ENCODE measurements at regions not wholly inside any gene's neighbourhood (a gene's known extent, or its start where the extent isn't known, plus 50 kb on each side); places are given as distances from the start of the nearest gene placed in this dataset.

DNA sequence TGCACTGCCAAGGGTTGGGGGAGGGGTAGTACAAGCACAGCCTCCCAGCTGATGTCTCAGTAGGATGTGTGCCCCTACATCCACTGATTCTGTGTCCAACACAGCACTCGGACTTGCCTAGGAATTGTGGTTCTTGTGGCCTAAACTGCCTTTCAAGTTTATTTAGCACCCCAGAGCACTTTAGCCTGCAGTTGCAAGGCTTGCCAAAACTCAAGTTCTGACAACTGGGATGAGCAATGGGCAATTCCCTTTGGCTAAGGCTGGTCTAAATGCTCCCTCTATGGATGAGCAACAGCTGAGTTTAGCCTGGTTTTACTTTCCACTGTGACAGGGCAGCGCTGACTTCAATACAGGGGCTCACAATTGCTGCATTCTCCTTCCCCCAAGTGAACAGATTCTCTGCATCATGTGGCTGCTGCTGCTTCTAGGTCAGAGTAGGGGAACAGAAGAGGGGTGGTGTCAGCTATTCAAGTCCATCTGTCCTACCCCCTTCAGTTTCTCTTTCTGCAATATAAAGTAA, 471.5 kb downstream of the PIK3C3 start:
- TF ChIP-seq, protein P1, sequence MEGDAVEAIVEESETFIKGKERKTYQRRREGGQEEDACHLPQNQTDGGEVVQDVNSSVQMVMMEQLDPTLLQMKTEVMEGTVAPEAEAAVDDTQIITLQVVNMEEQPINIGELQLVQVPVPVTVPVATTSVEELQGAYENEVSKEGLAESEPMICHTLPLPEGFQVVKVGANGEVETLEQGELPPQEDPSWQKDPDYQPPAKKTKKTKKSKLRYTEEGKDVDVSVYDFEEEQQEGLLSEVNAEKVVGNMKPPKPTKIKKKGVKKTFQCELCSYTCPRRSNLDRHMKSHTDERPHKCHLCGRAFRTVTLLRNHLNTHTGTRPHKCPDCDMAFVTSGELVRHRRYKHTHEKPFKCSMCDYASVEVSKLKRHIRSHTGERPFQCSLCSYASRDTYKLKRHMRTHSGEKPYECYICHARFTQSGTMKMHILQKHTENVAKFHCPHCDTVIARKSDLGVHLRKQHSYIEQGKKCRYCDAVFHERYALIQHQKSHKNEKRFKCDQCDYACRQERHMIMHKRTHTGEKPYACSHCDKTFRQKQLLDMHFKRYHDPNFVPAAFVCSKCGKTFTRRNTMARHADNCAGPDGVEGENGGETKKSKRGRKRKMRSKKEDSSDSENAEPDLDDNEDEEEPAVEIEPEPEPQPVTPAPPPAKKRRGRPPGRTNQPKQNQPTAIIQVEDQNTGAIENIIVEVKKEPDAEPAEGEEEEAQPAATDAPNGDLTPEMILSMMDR (IDR thresholded peaks at IDR 0.05), result no peak
- TF ChIP-seq POLR2A (IDR thresholded peaks at IDR 0.05), result no peak
